PC-3 (cell line): ENCODE measurements at regions not wholly inside any gene's neighbourhood (a gene's known extent, or its start where the extent isn't known, plus 50 kb on each side); places are given as distances from the start of the nearest gene placed in this dataset.
"Not testable (repeated sequence)": the region's sequence is repeated elsewhere in the genome, so short reads cannot be mapped to it uniquely, and the experiment has no call there.

Source experiments
- EZH2 ChIP-seq: fragments of 300-600 bp; sonication (generic); IDR thresholded peaks from one replicate; pipeline ENCODE4 v1.6.1; 2017; ENCODE audit warnings: antibody characterized with exemption, mild to moderate bottlenecking, low read length; ENCODE audit not compliant: unreplicated experiment
- EZH2phosphoT487 ChIP-seq: fragments of 300-600 bp; sonication (generic); IDR thresholded peaks from 2 replicates; pipeline ENCODE4 v1.6.1; 2018; ENCODE audit warnings: mild to moderate bottlenecking, antibody characterized with exemption, low read length, borderline replicate concordance
- TF ChIP-seq, protein P1 (sequence below): fragments of 300-600 bp; sonication (generic); conservative IDR thresholded peaks from 2 replicates; pipeline ENCODE4 v1.5.1; 2017; ENCODE audit warnings: antibody characterized with exemption, low read depth, mild to moderate bottlenecking, low read length

DNA sequence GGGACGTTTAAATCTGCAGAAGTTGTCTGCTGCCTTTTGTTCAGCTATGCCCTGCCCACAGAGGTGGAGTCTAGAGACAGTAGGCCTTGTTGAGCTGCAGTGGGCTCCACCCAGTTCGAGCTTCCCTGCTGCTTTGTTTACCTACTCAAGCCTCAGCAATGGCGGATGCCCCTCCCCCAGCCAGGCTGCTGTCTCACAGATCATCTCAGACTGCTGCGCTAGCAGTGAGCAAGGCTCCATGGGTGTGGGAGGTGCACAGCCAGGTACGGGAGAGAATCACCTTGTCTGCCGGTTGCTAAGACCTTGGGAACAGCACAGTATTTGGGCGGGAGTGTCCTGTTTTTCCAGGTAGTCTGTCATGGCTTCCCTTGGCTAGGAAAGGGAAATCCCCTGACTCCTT is 114.3 kb upstream of the PALM2AKAP2 start:
- not testable (repeated sequence) for TF ChIP-seq EZH2, EZH2phosphoT487
- TF ChIP-seq, protein P1, sequence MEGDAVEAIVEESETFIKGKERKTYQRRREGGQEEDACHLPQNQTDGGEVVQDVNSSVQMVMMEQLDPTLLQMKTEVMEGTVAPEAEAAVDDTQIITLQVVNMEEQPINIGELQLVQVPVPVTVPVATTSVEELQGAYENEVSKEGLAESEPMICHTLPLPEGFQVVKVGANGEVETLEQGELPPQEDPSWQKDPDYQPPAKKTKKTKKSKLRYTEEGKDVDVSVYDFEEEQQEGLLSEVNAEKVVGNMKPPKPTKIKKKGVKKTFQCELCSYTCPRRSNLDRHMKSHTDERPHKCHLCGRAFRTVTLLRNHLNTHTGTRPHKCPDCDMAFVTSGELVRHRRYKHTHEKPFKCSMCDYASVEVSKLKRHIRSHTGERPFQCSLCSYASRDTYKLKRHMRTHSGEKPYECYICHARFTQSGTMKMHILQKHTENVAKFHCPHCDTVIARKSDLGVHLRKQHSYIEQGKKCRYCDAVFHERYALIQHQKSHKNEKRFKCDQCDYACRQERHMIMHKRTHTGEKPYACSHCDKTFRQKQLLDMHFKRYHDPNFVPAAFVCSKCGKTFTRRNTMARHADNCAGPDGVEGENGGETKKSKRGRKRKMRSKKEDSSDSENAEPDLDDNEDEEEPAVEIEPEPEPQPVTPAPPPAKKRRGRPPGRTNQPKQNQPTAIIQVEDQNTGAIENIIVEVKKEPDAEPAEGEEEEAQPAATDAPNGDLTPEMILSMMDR = not testable (repeated sequence)
